Neuronal stem cell (in vitro differentiated cells): ENCODE measurements at regions not wholly inside any gene's neighbourhood (a gene's known extent, or its start where the extent isn't known, plus 50 kb on each side); places are given as distances from the start of the nearest gene placed in this dataset.
"Not testable (repeated sequence)": the region's sequence is repeated elsewhere in the genome, so short reads cannot be mapped to it uniquely, and the experiment has no call there.

ENCODE experiments used
- DNase-seq: peaks from one replicate; pipeline ENCODE4 v3.0.0-alpha.2; 2013; ENCODE audit warnings: low spot score
- H2AFZ ChIP-seq: one replicate; pipeline ENCODE4 v1.6.1; 2013; ENCODE audit warnings: mild to moderate bottlenecking, low read length, inconsistent platforms
- H2AK5ac ChIP-seq: 2 replicates; pipeline ENCODE4 v1.6.1; 2013; ENCODE audit warnings: low read depth, mild to moderate bottlenecking, inconsistent platforms, low read length, moderate library complexity, mixed read lengths
- H2BK120ac ChIP-seq: 2 replicates; pipeline ENCODE4 v1.6.1; 2013; ENCODE audit warnings: low read depth, mild to moderate bottlenecking, inconsistent platforms, low read length, moderate library complexity, mixed read lengths
- H2BK12ac ChIP-seq: one replicate; pipeline ENCODE4 v1.6.1; 2013; ENCODE audit warnings: low read length, inconsistent platforms
- H2BK15ac ChIP-seq: 2 replicates; pipeline ENCODE4 v1.6.1; 2013; ENCODE audit warnings: mild to moderate bottlenecking, low read length, inconsistent platforms, mixed read lengths
- H2BK5ac ChIP-seq: one replicate; pipeline ENCODE4 v1.6.1; 2013; ENCODE audit warnings: inconsistent platforms, mild to moderate bottlenecking, low read length, moderate library complexity
- H3K14ac ChIP-seq: one replicate; pipeline ENCODE4 v1.6.1; 2013; ENCODE audit warnings: low read length, inconsistent platforms
- H3K18ac ChIP-seq: 2 replicates; pipeline ENCODE4 v1.6.1; 2013; ENCODE audit warnings: low read length, inconsistent platforms
- H3K23ac ChIP-seq: 2 replicates; pipeline ENCODE4 v1.6.1; 2013; ENCODE audit warnings: low read depth, mild to moderate bottlenecking, mixed read lengths, low read length, inconsistent platforms; ENCODE audit not compliant: poor library complexity
- H3K27ac ChIP-seq: replicated peaks from 3 replicates; pipeline ENCODE4 v1.5.1; 2013; ENCODE audit warnings: low read length, inconsistent platforms
- H3K27me3 ChIP-seq, 3 experiments: 2 replicates each; pipeline ENCODE4 v1.6.1; 2013; ENCODE audit warnings: low read length in 3 of 3, mild to moderate bottlenecking in 2 of 3, inconsistent platforms in 1 of 3, low read depth in 1 of 3, mixed read lengths in 1 of 3, moderate library complexity in 1 of 3; ENCODE audit not compliant: control insufficient read depth in 3 of 3, insufficient read depth in 3 of 3
- H3K36me3 ChIP-seq, 2 donors: replicated peaks in 1 of 2; 2 replicates each; pipeline ENCODE4 v1.6.1; 2013; ENCODE audit warnings: low read length in 2 of 2; ENCODE audit not compliant: control insufficient read depth in 2 of 2, insufficient read depth in 2 of 2
- H3K4ac ChIP-seq: 2 replicates; pipeline ENCODE4 v1.6.1; 2013; ENCODE audit warnings: inconsistent platforms, mild to moderate bottlenecking, low read length, moderate library complexity
- H3K4me1 ChIP-seq, 2 donors: 1 replicate in 1 of 2; 2 replicates in 1 of 2; pipeline ENCODE4 v1.6.1; 2013; ENCODE audit warnings: low read length in 2 of 2, low read depth in 1 of 2; ENCODE audit not compliant: control insufficient read depth in 2 of 2, insufficient read depth in 1 of 2
- H3K4me2 ChIP-seq: one replicate; pipeline ENCODE4 v1.6.1; 2013; ENCODE audit warnings: mild to moderate bottlenecking, low read length, inconsistent platforms; ENCODE audit not compliant: insufficient read depth, poor library complexity, severe bottlenecking
- H3K4me3 ChIP-seq, 2 donors: 2 replicates each; pipeline ENCODE4 v1.5.1; 2013; ENCODE audit warnings: low read length in 2 of 2, mild to moderate bottlenecking in 2 of 2, inconsistent platforms in 1 of 2, moderate library complexity in 1 of 2
- H3K79me1 ChIP-seq: one replicate; pipeline ENCODE4 v1.6.1; 2013; ENCODE audit warnings: low read depth, mild to moderate bottlenecking, inconsistent platforms, low read length, moderate library complexity
- H3K9ac ChIP-seq: one replicate; pipeline ENCODE4 v1.6.1; 2013; ENCODE audit warnings: mild to moderate bottlenecking, low read depth, low read length, inconsistent platforms; ENCODE audit not compliant: poor library complexity
- H3K9me3 ChIP-seq, 2 donors: replicated peaks in 1 of 2; 2 replicates each; pipeline versions ENCODE3 to v1.6.1; 2013; ENCODE audit warnings: low read length in 2 of 2, mild to moderate bottlenecking in 2 of 2, inconsistent platforms in 1 of 2, low read depth in 1 of 2, mixed read lengths in 1 of 2, moderate library complexity in 1 of 2; ENCODE audit not compliant: control insufficient read depth in 2 of 2, insufficient read depth in 1 of 2
- H4K8ac ChIP-seq: one replicate; pipeline ENCODE4 v1.6.1; 2013; ENCODE audit warnings: low read depth, mild to moderate bottlenecking, inconsistent platforms, low read length, moderate library complexity
- H4K91ac ChIP-seq: one replicate; pipeline ENCODE4 v1.6.1; 2013; ENCODE audit warnings: low read length, low read depth, mild to moderate bottlenecking, inconsistent platforms; ENCODE audit not compliant: poor library complexity
- WGBS, 2 donors: extraction: QIAGEN DNeasy Blood & Tissue Kit; methylation state at CpG; one replicate each; pipeline ENCODE4 v1.1.7; 2013; ENCODE audit warnings: missing lambda C conversion rate in 2 of 2, mixed read lengths in 1 of 2; ENCODE audit not compliant: insufficient read length in 2 of 2, insufficient replicate concordance in 1 of 2; ENCODE audit errors: extremely low coverage in 2 of 2; 5-methylcytosine and 5-hydroxymethylcytosine counted together

DNA sequence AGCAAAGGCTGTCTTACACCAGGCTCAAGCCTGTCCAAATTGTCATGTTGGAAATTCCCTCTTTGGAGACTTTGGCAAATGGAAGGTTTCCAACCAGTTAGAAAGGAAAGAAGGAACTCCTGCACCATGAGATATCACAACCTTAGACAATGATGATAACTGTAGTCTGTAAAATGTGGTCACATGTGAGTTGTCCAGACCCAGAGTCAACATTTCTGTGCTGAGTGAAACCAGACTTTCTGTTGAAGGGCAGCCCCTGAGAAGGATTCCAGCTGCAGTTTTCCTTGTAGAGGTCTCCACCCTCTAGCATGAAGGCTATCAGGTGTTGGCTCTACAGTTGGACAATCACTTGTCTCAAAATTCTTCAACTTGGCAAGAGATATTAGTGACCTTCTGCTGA is 82.4 kb downstream of the SOX3 start:
- Histone ChIP-seq H2BK15ac (no peak overlapping the region), H4K91ac (no peak overlapping the region), H2BK120ac (no peak overlapping the region), H3K36me3 (no peaks in the 10 kb centered on the region), H2AFZ (no peak overlapping the region), H3K4me3 (no peak overlapping the region), H2BK5ac (no peak overlapping the region), H2BK12ac (no peak overlapping the region), H3K9me3 (no peaks in the 10 kb centered on the region), H3K4me1 (no peaks in the 10 kb centered on the region), H2AK5ac (no peak overlapping the region), H3K18ac (no peak overlapping the region), H3K27me3 (peaks cover 0 to 8% (median 0%) of the 10 kb centered on the region in 3 experiments), H3K9ac (no peak overlapping the region), H4K8ac (no peak overlapping the region), H3K27ac (no peak overlapping the region), H3K23ac (no peak overlapping the region), H3K4me2 (no peak overlapping the region), H3K14ac (no peak overlapping the region), H3K79me1 (no peaks in the 10 kb centered on the region), H3K4ac (no peak overlapping the region)
- DNase-seq: no peak

DNA sequence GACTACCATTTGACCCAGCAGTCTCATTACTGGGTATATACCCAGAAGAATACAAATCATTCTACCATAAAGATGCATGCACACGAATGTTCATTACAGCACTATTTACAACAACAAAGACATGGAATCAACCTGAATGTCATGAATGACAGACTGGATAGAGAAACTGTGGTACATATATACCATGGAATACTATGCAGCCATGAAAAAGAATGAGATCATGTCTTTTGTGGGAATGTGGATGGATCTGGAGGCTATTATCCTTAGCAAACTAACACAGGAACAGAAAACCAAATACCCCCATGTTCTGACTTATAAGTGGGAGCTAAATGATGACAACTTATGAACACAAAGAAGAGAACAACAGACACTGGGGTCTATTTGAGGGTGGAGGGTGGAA is 102.7 kb downstream of the SOX3 start:
- not testable (repeated sequence) for H3K36me3 ChIP-seq, H3K9me3 ChIP-seq, H2BK12ac ChIP-seq, H2AFZ ChIP-seq, H4K91ac ChIP-seq, H3K4ac ChIP-seq, H3K23ac ChIP-seq, H3K27me3 ChIP-seq, H2BK120ac ChIP-seq, H4K8ac ChIP-seq, H3K79me1 ChIP-seq, H2BK5ac ChIP-seq, H3K14ac ChIP-seq, H2AK5ac ChIP-seq, H3K4me3 ChIP-seq, H3K18ac ChIP-seq, H3K27ac ChIP-seq, H2BK15ac ChIP-seq, H3K4me1 ChIP-seq, H3K9ac ChIP-seq, DNase-seq, H3K4me2 ChIP-seq
- WGBS, 2 donors: no CpG with 5 or more reads among the region's 1 CpG

DNA sequence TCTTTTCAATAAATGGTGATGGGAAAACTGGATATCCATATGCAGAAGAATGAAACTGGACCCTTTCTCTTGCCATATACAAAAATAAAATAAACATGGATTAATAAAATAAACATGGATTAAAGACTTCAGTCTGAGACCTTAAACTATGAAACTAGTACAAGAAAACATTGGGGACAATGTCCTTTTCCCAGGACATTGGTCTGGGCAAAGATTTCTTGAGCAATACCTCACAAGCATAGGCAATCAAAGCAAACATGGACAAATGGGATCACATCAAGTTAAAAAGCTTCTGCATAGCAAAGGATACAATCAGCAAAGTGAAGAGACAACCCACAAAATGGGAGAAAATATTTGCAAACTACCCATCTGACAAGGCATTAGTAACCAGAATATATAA is 108.5 kb downstream of the SOX3 start:
- H3K27me3 ChIP-seq, DNase-seq, H3K27ac ChIP-seq, H2BK5ac ChIP-seq, H2BK120ac ChIP-seq, H3K14ac ChIP-seq, H2AK5ac ChIP-seq, H4K8ac ChIP-seq, H2BK12ac ChIP-seq, H2BK15ac ChIP-seq, H3K4me3 ChIP-seq, H4K91ac ChIP-seq, H3K4me1 ChIP-seq, H3K4ac ChIP-seq, H3K23ac ChIP-seq, H3K4me2 ChIP-seq, H3K36me3 ChIP-seq, H3K79me1 ChIP-seq, H3K9me3 ChIP-seq, H3K9ac ChIP-seq, H2AFZ ChIP-seq, H3K18ac ChIP-seq: not testable (repeated sequence)

- H2BK12ac ChIP-seq: no peak overlapping the region
Measured at GRCh38 chrX:140393507-140393906, 111.4 kb downstream of the SOX3 start.

More at GRCh38 chrX:140393507-140393906, 111.4 kb downstream of the SOX3 start:
- H3K4ac ChIP-seq: no peak overlapping the region
- H4K8ac ChIP-seq: no peak overlapping the region
- H3K79me1 ChIP-seq: no peaks in the 10 kb centered on the region
- no peak overlapping the region for H2BK5ac ChIP-seq
- no peak overlapping the region for H3K4me2 ChIP-seq
- H3K18ac ChIP-seq: no peak overlapping the region
- no peak for DNase-seq
- no peak overlapping the region for H3K23ac ChIP-seq
- no peaks in the 10 kb centered on the region for H3K9me3 ChIP-seq
- H3K36me3 ChIP-seq: no peaks in the 10 kb centered on the region
- H3K4me3 ChIP-seq: no peak overlapping the region
- H3K4me1 ChIP-seq: no peaks in the 10 kb centered on the region
- no peak overlapping the region for H4K91ac ChIP-seq
- H3K27me3 ChIP-seq: peaks cover 0 to 3% (median 0%) of the 10 kb centered on the region in 3 experiments
- no peak overlapping the region for H2BK120ac ChIP-seq
- H2AK5ac ChIP-seq: no peak overlapping the region
- no peak overlapping the region for H3K9ac ChIP-seq
- no peak overlapping the region for H2AFZ ChIP-seq
- no peak overlapping the region for H3K27ac ChIP-seq
- H2BK15ac ChIP-seq: no peak overlapping the region
- H3K14ac ChIP-seq: no peak overlapping the region
